Skin epidermis (tissue), 12 donors: ENCODE measurements at regions not wholly inside any gene's neighbourhood (a gene's known extent, or its start where the extent isn't known, plus 50 kb on each side); places are given as distances from the start of the nearest gene placed in this dataset.

Experiments
- H3K27ac ChIP-seq, 21 experiments: fragments of 200-600 bp; sonication (generic) in 11 of 21; one replicate each; pipeline ENCODE4 v1.5.0; 2020; ENCODE audit warnings: mild to moderate bottlenecking in 3 of 21, inconsistent platforms in 2 of 21, moderate library complexity in 2 of 21
- H3K4me3 ChIP-seq, 7 experiments: fragments of 200-600 bp; sonication (generic) in 2 of 7; one replicate each; pipeline ENCODE4 v1.5.0; 2020; ENCODE audit warnings: inconsistent platforms in 2 of 7, mild to moderate bottlenecking in 2 of 7, moderate library complexity in 1 of 7

- peak overlapping the region in 2 of 7 experiments; percentile 18 to 26 for H3K4me3 ChIP-seq
- H3K27ac ChIP-seq: peak overlapping the region; percentile 55 to 98 (median 91)
These were observed 149.0 kb downstream of the TOMM20 start for GRCh38 chr1:234979296-234980279.

DNA sequence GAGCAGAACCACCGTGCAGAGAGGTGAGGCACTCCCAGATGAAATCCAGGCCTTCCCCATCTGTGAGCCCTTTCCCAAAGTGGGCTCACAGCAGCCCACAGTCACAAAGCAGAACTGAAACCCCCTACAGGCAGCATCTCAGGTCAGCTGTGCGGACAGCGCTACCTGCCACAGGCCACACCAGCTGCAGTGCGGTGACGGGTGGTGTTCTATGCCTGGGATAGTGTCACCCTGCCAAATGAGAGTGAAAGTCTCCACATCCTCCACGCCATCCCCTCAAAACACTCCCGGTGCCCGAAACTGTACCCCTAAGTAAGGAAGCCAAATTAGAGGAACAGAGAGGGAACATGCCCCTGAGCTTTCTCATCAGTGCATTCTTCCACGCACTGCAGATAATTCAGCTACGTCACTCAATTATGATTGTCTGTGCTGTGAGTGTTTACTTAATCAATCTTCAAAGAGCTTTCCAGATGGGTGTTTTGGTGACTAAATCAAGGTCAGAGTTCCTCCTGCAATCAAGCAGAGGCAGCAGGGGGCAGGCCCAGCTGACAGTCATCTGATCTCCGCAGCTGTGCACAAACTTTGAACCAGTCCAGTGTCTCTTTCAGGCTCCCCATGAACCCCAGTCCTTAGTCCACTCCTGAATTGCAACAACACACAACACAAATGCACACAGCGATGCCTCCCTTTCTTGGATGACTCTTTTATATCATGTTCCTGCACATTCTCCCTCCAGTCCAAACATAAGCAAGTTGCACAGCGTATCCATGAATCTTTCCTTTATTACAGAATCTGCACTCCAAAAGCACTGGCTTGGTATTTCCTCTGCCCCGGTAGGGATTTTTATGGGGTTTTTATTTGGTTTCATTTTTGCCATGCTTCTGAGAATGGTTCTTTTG, 150.0 kb downstream of the TOMM20 start:
- Histone ChIP-seq H3K27ac (peak overlapping the region; percentile 55 to 98 (median 91)), H3K4me3 (peak overlapping the region in 1 of 7 experiments; percentile 26)

DNA sequence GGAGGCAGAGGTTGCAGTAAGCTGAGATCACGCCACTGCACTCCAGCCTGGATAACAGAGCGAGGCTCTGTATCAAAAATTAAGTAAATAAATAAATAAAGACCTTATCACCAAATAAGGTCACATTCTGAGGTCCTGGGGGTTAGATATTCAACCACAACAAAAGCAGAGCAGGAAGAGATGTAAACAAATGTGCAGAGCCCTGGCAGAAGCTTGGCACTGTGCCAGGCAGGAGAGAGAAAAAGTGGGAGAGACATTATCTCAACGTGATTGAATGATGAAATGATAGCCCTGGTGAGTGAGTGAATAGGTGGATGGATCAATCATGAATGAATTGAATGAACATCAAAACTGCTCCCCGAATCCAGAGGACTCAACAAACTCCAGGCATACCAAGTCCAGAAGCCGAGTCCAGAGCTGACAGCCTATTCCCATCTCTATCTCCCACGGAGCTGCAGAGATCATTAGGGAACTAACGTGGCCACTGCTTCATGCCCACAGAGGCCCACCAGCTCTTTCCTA, 150.7 kb downstream of the TOMM20 start:
- Histone ChIP-seq H3K27ac (peak overlapping the region in 20 of 21 experiments; percentile 79 to 98 (median 90)), H3K4me3 (no peak overlapping the region)

GRCh38 chr1:234976861-234977680, 151.6 kb downstream of the TOMM20 start:
- H3K4me3 ChIP-seq: no peak overlapping the region
- H3K27ac ChIP-seq: peak overlapping the region in 19 of 21 experiments; percentile 81 to 98 (median 91)

DNA sequence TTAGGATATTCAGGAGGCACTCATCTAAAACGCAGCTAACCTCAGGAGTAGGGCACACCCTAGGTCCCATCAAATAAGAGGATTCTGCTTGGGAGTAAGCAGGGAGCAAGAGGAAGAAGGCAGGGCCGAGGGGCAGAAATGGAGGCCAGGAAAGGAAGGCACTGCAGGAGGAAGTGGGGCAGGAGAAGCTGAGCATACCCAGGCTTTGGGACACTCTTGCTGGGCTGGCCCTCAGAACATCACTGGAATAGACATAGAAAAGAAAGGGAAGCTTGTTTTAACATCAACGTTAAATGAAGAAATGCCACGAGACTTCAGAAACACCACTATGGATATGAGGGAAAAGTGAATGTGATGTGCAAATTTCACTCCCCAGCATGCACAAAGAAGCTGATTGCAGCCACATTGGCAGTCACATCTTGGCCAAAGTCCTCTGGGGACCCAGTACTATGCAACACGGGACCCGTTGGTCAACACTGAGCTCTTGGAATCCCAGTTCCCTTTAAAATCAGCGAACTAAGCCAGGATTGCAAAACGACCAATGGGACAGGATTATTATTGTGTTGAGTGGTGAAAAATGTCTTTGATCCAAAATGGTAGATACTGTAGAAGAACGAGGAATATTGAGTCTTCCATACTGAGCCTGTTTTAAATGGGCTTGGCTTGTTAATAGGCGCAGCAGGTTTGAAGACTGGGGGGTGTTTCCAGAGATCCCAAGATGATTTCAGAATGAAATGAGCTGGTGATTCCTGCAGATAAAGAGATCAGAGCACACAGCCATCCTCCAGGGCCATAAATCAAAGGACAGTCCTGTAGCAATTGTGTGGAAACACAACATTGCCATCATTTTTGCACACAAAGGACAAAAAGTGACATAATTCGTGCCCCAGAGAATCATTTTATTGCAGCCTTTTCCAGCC, 152.4 kb downstream of the TOMM20 start:
- Histone ChIP-seq H3K4me3 (no peak overlapping the region), H3K27ac (peak overlapping the region in 19 of 21 experiments; percentile 49 to 98 (median 90))

GRCh38 chr1:234975122-234975940, 153.3 kb downstream of the TOMM20 start:
- Histone ChIP-seq H3K4me3 (no peak overlapping the region), H3K27ac (peak overlapping the region in 20 of 21 experiments; percentile 25 to 98 (median 90))

- Histone ChIP-seq H3K4me3 (no peak overlapping the region), H3K27ac (peak overlapping the region in 13 of 21 experiments; percentile 17 to 98 (median 61))
These were observed 155.0 kb downstream of the TOMM20 start for GRCh38 chr1:234973426-234974250.

DNA sequence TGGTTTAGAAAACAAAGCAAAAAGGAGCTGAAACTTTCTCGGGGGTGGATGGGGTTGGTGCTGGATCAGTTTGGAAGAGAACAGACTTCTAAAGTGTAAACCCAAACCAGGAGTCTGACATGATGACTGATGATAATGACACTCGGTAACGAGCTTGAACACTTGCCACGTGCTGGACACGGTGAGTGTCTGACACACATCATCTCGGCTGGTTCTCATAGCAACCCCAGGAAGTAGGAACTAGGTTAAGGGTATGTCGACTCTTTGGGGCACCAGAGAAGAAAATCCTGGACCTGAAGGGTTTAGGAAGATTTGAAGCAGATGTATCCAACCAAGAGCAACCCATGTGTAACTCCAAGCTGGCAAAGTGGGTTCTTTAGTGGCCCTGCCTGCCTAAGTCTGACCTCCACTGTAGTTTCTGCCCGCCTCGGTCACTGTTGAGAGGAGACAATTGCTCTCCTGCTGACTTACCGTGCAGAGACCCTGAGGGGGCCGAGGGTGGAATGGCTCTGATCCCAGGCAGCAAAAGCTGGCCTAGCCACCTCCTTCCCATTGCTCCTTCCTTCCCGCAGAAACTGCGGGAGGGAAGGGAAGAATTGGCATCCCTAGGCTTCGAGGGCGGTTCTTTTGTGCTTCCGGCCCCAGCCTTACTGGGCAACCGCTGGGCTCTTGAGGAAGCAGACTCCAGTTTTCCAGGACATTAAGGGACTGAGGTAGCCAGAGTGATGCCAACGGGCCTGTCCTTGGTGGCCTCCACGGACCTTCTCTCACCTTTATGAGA, 156.0 kb downstream of the TOMM20 start:
- H3K4me3 ChIP-seq: no peak overlapping the region
- H3K27ac ChIP-seq: peak overlapping the region in 17 of 21 experiments; percentile 6 to 94 (median 38)

DNA sequence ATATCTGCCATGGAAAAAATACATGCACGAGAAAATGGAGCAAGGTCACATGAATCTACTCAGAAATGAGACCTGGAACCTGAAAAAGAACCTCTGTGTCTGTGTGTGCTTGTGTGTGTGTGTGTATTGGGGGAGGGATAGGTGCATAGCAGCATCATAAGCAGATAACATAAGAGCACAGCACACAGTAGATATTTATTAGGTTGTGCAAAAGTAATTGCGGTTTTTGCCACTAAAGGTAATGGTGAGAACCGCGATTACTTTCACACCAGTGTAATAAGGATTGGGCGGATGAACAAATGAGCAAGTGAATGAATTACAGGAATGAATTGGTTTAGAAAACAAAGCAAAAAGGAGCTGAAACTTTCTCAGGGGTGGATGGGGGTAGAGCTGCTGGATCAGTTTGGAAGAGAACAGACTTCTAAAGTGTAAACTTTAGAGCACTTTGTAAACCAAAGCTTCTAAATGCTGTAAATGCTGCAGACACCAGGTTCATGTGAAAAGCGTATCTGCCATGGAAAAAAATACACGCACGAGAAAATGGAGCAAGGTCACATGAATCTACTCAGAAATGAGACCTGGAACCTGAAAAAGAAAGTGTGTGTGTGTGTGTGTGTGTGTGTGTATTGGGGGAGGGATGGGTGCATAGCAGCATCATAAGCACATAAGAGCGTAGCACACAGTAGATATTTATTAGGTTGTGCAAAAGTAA, 156.9 kb downstream of the TOMM20 start:
- Histone ChIP-seq H3K4me3 (no peak overlapping the region), H3K27ac (peak overlapping the region in 20 of 21 experiments; percentile 55 to 94 (median 84))

GRCh38 chr1:234970731-234971476, 157.7 kb downstream of the TOMM20 start:
- Histone ChIP-seq H3K27ac (peak overlapping the region in 20 of 21 experiments; percentile 55 to 94 (median 84)), H3K4me3 (no peak overlapping the region)

DNA sequence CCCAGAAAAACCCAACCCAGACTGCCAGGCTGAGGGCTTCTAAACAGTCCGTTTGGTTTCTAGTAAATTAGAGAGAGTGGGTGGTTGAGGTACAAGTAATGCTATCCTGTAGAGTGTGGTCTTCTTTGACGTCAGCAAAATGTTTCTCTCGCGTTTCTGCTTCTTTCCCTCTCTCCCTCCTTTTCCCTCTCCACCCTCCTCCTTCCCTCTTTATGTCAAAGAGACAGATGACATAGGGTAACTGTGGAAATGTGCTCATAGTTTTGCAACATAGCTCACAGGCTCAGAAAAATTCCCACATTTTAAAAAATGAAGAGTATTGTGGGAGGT, 158.3 kb downstream of the TOMM20 start:
- peak overlapping the region in 20 of 21 experiments; percentile 55 to 94 (median 84) for H3K27ac ChIP-seq
- H3K4me3 ChIP-seq: peak overlapping the region in 3 of 7 experiments; percentile 6 to 20 (median 14)

DNA sequence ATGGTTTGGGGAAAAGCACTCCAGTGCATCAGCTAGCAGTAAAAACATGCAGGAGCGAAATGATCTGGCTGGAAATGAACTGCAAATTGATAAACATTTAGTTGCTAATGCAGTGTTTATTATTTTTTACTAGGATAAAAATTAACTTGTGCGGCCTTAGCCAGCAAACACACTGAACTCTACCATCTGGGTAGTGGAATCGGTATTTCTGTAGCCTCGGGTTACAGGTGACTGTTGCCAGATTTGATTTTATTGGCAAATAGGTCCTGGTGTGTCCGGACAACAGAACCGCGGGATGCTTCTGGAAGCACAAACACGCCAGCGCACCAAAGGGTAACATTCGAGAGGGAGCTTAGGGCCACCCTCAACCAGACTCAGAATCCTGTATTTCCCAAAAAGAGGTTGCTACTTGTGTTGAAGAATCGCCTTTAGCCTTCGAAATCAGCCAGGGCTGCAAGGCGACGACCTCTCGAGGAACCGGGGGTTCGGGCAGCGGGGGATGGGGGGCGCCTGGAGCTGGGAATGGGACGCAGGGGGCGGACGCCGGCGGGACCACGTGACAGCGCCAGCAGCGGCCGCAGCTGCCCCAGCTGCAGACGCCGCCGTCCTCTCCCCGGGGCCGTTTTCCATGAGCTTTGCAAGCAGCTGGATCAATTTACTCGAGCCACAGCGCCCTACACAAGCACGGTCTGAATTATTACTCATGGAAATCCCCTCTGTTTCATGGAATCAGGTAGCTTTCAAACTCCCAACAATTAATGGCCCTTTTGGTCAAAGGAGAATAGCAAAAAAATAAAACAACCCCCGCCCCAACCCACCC, 158.8 kb downstream of the TOMM20 start:
- H3K27ac ChIP-seq: peak overlapping the region; percentile 52 to 94 (median 83)
- peak overlapping the region in 4 of 7 experiments; percentile 6 to 20 (median 14) for H3K4me3 ChIP-seq

GRCh38 chr1:234969011-234969441, 159.6 kb downstream of the TOMM20 start:
- Histone ChIP-seq H3K27ac (peak overlapping the region in 19 of 21 experiments; percentile 58 to 94 (median 84)), H3K4me3 (no peak overlapping the region)
